B cell (primary cell): ENCODE measurements at regions not wholly inside any gene's neighbourhood (a gene's known extent, or its start where the extent isn't known, plus 50 kb on each side); places are given as distances from the start of the nearest gene placed in this dataset.

ENCODE experiments used
- ATAC-seq: fragments of 200-7000 bp; cut with Tn5 transposase; one replicate; pipeline ENCODE4 v1.10.0; 2021; ENCODE audit warnings: low read depth, mild to moderate bottlenecking, moderate number of reproducible peaks, moderate library complexity
- CTCF ChIA-PET: fragments of 350-600 bp; sonication (Branson Sonifier 250); formaldehyde crosslinking; loops from one replicate; lab custom pipeline; 2021; ENCODE audit warnings: antibody characterized with exemption, inconsistent platforms; lab: Charles Lee
- POLR2A ChIA-PET: fragments of 350-600 bp; sonication (Branson Sonifier 250); formaldehyde crosslinking; loops from one replicate; lab custom pipeline; 2021; ENCODE audit warnings: antibody characterized with exemption; lab: Charles Lee
- DNase-seq: peaks from one replicate; pipeline ENCODE4 v3.0.0; 2013
- H2AFZ ChIP-seq: 2 replicates; pipeline ENCODE4 v1.6.1; 2012; ENCODE audit warnings: mild to moderate bottlenecking, low read depth, low read length; ENCODE audit not compliant: insufficient read depth, poor library complexity, severe bottlenecking
- H3K27ac ChIP-seq, 2 donors: 1 replicate in 1 of 2; 2 replicates in 1 of 2; pipeline ENCODE4 v1.5.1; 2012 to 2013; ENCODE audit warnings: low read length in 2 of 2, mild to moderate bottlenecking in 2 of 2, moderate library complexity in 1 of 2
- H3K27me3 ChIP-seq, 4 experiments: fragments of 200-600 bp in 1 of 4; sonication (generic) in 1 of 4; replicated peaks in 1 of 4; 1 replicate in 2 of 4; 2 replicates in 2 of 4; pipeline versions ENCODE4 v1.6.1 to v1.7.0; 2013 to 2016; ENCODE audit warnings: low read length in 3 of 4, mild to moderate bottlenecking in 2 of 4, mixed read lengths in 1 of 4, moderate library complexity in 1 of 4; ENCODE audit not compliant: insufficient read depth in 4 of 4, control insufficient read depth in 3 of 4; ENCODE audit errors: control extremely low read depth in 1 of 4
- H3K36me3 ChIP-seq, 2 experiments: replicated peaks in 1 of 2; 1 replicate in 1 of 2; 2 replicates in 1 of 2; pipeline versions ENCODE4 v1.6.1 to v1.7.1; 2013; ENCODE audit warnings: low read length in 1 of 2; ENCODE audit not compliant: insufficient read depth in 2 of 2, control insufficient read depth in 1 of 2; ENCODE audit errors: control extremely low read depth in 1 of 2, extremely low read depth in 1 of 2
- H3K4me1 ChIP-seq, 2 donors: fragments of 200-600 bp in 1 of 2; sonication (generic) in 1 of 2; 1 replicate in 1 of 2; 2 replicates in 1 of 2; pipeline versions ENCODE4 v1.5.1 to v1.6.1; 2013 to 2017; ENCODE audit warnings: low read length in 2 of 2; ENCODE audit not compliant: control insufficient read depth in 2 of 2, insufficient read depth in 2 of 2
- H3K4me2 ChIP-seq: replicated peaks from 2 replicates; pipeline ENCODE3; 2012; ENCODE audit warnings: mild to moderate bottlenecking, low read depth, low read length; ENCODE audit not compliant: poor library complexity, severe bottlenecking
- H3K4me3 ChIP-seq, 5 experiments: fragments of 200-600 bp in 1 of 5; sonication (generic) in 1 of 5; 1 replicate in 3 of 5; 2 replicates in 2 of 5; pipeline versions ENCODE4 v1.5.1 to v1.7.0; 2011 to 2016; ENCODE audit warnings: low read length in 4 of 5, mild to moderate bottlenecking in 4 of 5, low read depth in 2 of 5, control low read depth in 1 of 5, moderate library complexity in 1 of 5; ENCODE audit not compliant: insufficient read depth in 1 of 5; ENCODE audit errors: control extremely low read depth in 1 of 5, extremely low read depth in 1 of 5
- H3K79me2 ChIP-seq: fragments of 200-600 bp; sonication (generic); one replicate; pipeline ENCODE4 v1.6.0; 2016; ENCODE audit warnings: low read length; ENCODE audit not compliant: control insufficient read depth, insufficient read depth
- H3K9ac ChIP-seq: fragments of 200-600 bp; sonication (generic); 2 replicates; pipeline ENCODE4 v1.6.1; 2017; ENCODE audit warnings: mild to moderate bottlenecking, low read length, moderate library complexity
- H3K9me3 ChIP-seq, 3 donors: one replicate each; pipeline versions ENCODE4 v1.6.1 to v1.7.1; 2013; ENCODE audit warnings: low read length in 2 of 3; ENCODE audit not compliant: control insufficient read depth in 2 of 3, insufficient read depth in 1 of 3; ENCODE audit errors: control extremely low read depth in 1 of 3
- H4K20me1 ChIP-seq: 2 replicates; pipeline ENCODE4 v1.6.0; 2012; ENCODE audit warnings: mild to moderate bottlenecking, low read length; ENCODE audit not compliant: insufficient read depth, control insufficient read depth, poor library complexity, severe bottlenecking
- H3K27ac Mint-ChIP-seq: one replicate; pipeline ENCODE4 v1.8.0; 2021; ENCODE audit warnings: mixed read lengths
- H3K27me3 Mint-ChIP-seq: one replicate; pipeline ENCODE4 v1.8.0; 2021; ENCODE audit warnings: mixed read lengths
- H3K4me1 Mint-ChIP-seq: one replicate; pipeline ENCODE4 v1.8.0; 2021; ENCODE audit warnings: mixed read lengths
- H3K4me3 Mint-ChIP-seq: one replicate; pipeline ENCODE4 v1.8.0; 2021; ENCODE audit warnings: mixed read lengths
- H3K9me3 Mint-ChIP-seq: one replicate; pipeline ENCODE4 v1.8.0; 2022; ENCODE audit warnings: mixed read lengths; ENCODE audit not compliant: insufficient read depth
- EZH2 ChIP-seq: IDR thresholded peaks from 2 replicates; pipeline ENCODE4 v1.6.1; 2012; ENCODE audit warnings: borderline replicate concordance, low read depth, mild to moderate bottlenecking, moderate library complexity, low read length; ENCODE audit not compliant: insufficient read depth, poor library complexity, severe bottlenecking
- WGBS: methylation state at CpG from one replicate; pipeline ENCODE4 v1.1.5; 2013; ENCODE audit warnings: missing lambda C conversion rate; ENCODE audit not compliant: insufficient coverage; 5-methylcytosine and 5-hydroxymethylcytosine counted together
- intact Hi-C: fragments of 100-400 bp; cut with micrococcal nuclease; formaldehyde crosslinking; loops from one replicate; pipeline ENCODE4 v1.10.0; 2022
- TF ChIP-seq, protein P1 (sequence below): fragments of 200-600 bp; IDR thresholded peaks from one replicate; pipeline ENCODE4 v1.8.0; 2022; ENCODE audit warnings: antibody characterized with exemption, mild to moderate bottlenecking

- H3K4me2 ChIP-seq: no peak overlapping the region
- WGBS: 90% methylated on average over 3 of the region's 4 CpGs
- H4K20me1 ChIP-seq: no peaks in the 10 kb centered on the region
- no peak overlapping the region for H3K27ac ChIP-seq
- Mint-ChIP-seq H3K27ac (no peak overlapping the region), H3K4me3 (no peak overlapping the region), H3K27me3 (peaks cover 13% of the 10 kb centered on the region), H3K4me1 (no peaks in the 10 kb centered on the region), H3K9me3 (no peaks in the 10 kb centered on the region)
- H2AFZ ChIP-seq: no peak overlapping the region
- H3K4me3 ChIP-seq: no peak overlapping the region
- no peak overlapping the region for H3K9ac ChIP-seq
- no peaks in the 10 kb centered on the region for H3K36me3 ChIP-seq
- H3K79me2 ChIP-seq: no peaks in the 10 kb centered on the region
- intact Hi-C loops: no loop called here
- CTCF ChIA-PET: no interaction called here
- no peak for DNase-seq
- POLR2A ChIA-PET: no interaction called here
- no peaks in the 10 kb centered on the region for H3K4me1 ChIP-seq
- no peak for ATAC-seq
- no peak for TF ChIP-seq EZH2
- TF ChIP-seq, protein P1, sequence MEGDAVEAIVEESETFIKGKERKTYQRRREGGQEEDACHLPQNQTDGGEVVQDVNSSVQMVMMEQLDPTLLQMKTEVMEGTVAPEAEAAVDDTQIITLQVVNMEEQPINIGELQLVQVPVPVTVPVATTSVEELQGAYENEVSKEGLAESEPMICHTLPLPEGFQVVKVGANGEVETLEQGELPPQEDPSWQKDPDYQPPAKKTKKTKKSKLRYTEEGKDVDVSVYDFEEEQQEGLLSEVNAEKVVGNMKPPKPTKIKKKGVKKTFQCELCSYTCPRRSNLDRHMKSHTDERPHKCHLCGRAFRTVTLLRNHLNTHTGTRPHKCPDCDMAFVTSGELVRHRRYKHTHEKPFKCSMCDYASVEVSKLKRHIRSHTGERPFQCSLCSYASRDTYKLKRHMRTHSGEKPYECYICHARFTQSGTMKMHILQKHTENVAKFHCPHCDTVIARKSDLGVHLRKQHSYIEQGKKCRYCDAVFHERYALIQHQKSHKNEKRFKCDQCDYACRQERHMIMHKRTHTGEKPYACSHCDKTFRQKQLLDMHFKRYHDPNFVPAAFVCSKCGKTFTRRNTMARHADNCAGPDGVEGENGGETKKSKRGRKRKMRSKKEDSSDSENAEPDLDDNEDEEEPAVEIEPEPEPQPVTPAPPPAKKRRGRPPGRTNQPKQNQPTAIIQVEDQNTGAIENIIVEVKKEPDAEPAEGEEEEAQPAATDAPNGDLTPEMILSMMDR: no peak
- no peaks in the 10 kb centered on the region for H3K9me3 ChIP-seq
- peaks cover 0 to 5% (median 0%) of the 10 kb centered on the region in 4 experiments for H3K27me3 ChIP-seq
Measured at GRCh38 chr7:45455662-45456061, 118.5 kb upstream of the ADCY1 start.

DNA sequence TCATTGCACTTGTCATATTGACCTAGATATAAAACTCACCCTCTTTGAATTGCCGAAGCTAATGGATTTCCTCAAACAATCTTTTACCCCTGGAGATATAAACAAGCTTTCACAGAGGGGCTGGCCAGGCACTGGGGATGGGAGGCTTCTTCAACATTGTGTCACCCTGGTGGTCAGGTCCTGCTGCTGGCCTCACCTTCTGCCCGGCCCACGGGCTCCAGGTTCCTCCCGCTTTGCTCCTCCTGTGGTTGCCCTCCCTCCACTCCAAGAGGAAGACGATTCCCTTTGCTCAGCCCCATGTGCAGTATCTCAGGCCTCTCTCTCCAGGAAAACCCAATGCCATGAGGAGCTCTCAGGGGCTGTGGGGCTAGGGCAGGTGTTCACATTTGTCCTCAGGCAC, 118.1 kb upstream of the ADCY1 start:
- no peaks in the 10 kb centered on the region for H3K79me2 ChIP-seq
- no peak for DNase-seq
- Mint-ChIP-seq H3K9me3 (no peaks in the 10 kb centered on the region), H3K4me1 (no peaks in the 10 kb centered on the region), H3K27ac (no peak overlapping the region), H3K4me3 (no peak overlapping the region), H3K27me3 (peaks cover 13% of the 10 kb centered on the region)
- no peaks in the 10 kb centered on the region for H3K9me3 ChIP-seq
- ChIA-PET CTCF (no interaction called here), POLR2A (no interaction called here)
- WGBS: 87% methylated on average over 4 of the region's 5 CpGs
- no peaks in the 10 kb centered on the region for H4K20me1 ChIP-seq
- TF ChIP-seq, protein P1: no peak
- TF ChIP-seq EZH2: no peak
- no peak overlapping the region for H3K4me2 ChIP-seq
- intact Hi-C loops: no loop called here
- no peak overlapping the region for H3K4me3 ChIP-seq
- no peak overlapping the region for H3K27ac ChIP-seq
- H3K27me3 ChIP-seq: peaks cover 0 to 5% (median 0%) of the 10 kb centered on the region in 4 experiments
- no peak for ATAC-seq
- H3K36me3 ChIP-seq: no peaks in the 10 kb centered on the region
- no peak overlapping the region for H3K9ac ChIP-seq
- no peaks in the 10 kb centered on the region for H3K4me1 ChIP-seq
- no peak overlapping the region for H2AFZ ChIP-seq
